Brain microvascular endothelial cell (primary cell): ENCODE measurements at regions not wholly inside any gene's neighbourhood (a gene's known extent, or its start where the extent isn't known, plus 50 kb on each side); places are given as distances from the start of the nearest gene placed in this dataset.

Experiments used
- DNase-seq: peaks from one replicate; pipeline ENCODE4 v3.0.0-alpha.2; 2020
- H3K27ac ChIP-seq: fragments of 250-450 bp; sonication (Bioruptor Pico); 2 replicates; pipeline ENCODE4 v1.5.1; 2020; ENCODE audit warnings: mild to moderate bottlenecking, moderate library complexity
- H3K27me3 ChIP-seq: fragments of 250-450 bp; sonication (Bioruptor Pico); replicated peaks from 2 replicates; pipeline ENCODE4 v1.5.1; 2020; ENCODE audit warnings: mild to moderate bottlenecking
- H3K36me3 ChIP-seq: fragments of 250-450 bp; sonication (Bioruptor Pico); replicated peaks from 2 replicates; pipeline ENCODE4 v1.5.1; 2020; ENCODE audit warnings: mild to moderate bottlenecking
- H3K4me3 ChIP-seq: 2 replicates; pipeline ENCODE4 v1.5.1; 2011; ENCODE audit warnings: low read depth, mild to moderate bottlenecking, control low read depth, low read length, moderate library complexity
- CTCF ChIP-seq: IDR thresholded peaks from 2 replicates; pipeline ENCODE4 v1.5.1; 2011; ENCODE audit warnings: low read depth, mild to moderate bottlenecking, moderate library complexity, low read length, control low read depth, inconsistent platforms; ENCODE audit errors: missing control alignments
- in situ Hi-C: cut with HindIII; loops from 2 replicates; pipeline ENCODE4 v1.10.0; 2017; ENCODE audit warnings: low sequenced_read_pairs, low pct_ligation_motif_present

- H3K27ac ChIP-seq: no peak overlapping the region
- no peaks in the 10 kb centered on the region for H3K27me3 ChIP-seq
- in situ Hi-C loops: no loop called here
- DNase-seq: no peak
- no peaks in the 10 kb centered on the region for H3K36me3 ChIP-seq
- TF ChIP-seq CTCF: no peak
- H3K4me3 ChIP-seq: no peak overlapping the region
Observed at GRCh38 chr1:79695138-79695537, 688.6 kb upstream of the ADGRL4 start.

- Histone ChIP-seq H3K27me3 (no peaks in the 10 kb centered on the region), H3K4me3 (no peak overlapping the region), H3K36me3 (no peaks in the 10 kb centered on the region), H3K27ac (no peak overlapping the region)
- TF ChIP-seq CTCF: no peak
- no peak for DNase-seq
- in situ Hi-C loops: no loop called here
Observed at GRCh38 chr1:79694241-79694640, 687.7 kb upstream of the ADGRL4 start.

- in situ Hi-C loops: no loop called here
- no peak overlapping the region for H3K27ac ChIP-seq
- no peaks in the 10 kb centered on the region for H3K27me3 ChIP-seq
- DNase-seq: no peak
- no peak overlapping the region for H3K4me3 ChIP-seq
- no peak for TF ChIP-seq CTCF
- no peaks in the 10 kb centered on the region for H3K36me3 ChIP-seq
Observed at GRCh38 chr1:79693441-79694114, 687.0 kb upstream of the ADGRL4 start.

GRCh38 chr1:79692519-79692918 is 686.0 kb upstream of the ADGRL4 start:
- TF ChIP-seq CTCF: no peak
- H3K27me3 ChIP-seq: no peaks in the 10 kb centered on the region
- DNase-seq: no peak
- H3K36me3 ChIP-seq: no peaks in the 10 kb centered on the region
- in situ Hi-C loops: no loop called here
- H3K27ac ChIP-seq: no peak overlapping the region
- no peak overlapping the region for H3K4me3 ChIP-seq

- Histone ChIP-seq H3K27me3 (no peaks in the 10 kb centered on the region), H3K27ac (no peak overlapping the region), H3K4me3 (no peak overlapping the region), H3K36me3 (no peaks in the 10 kb centered on the region)
- in situ Hi-C loops: no loop called here
- no peak for DNase-seq
- TF ChIP-seq CTCF: no peak
Observed at GRCh38 chr1:79688932-79689331, 682.4 kb upstream of the ADGRL4 start.

- TF ChIP-seq CTCF: no peak
- no peak for DNase-seq
- no peaks in the 10 kb centered on the region for H3K36me3 ChIP-seq
- in situ Hi-C loops: no loop called here
- no peak overlapping the region for H3K4me3 ChIP-seq
- H3K27me3 ChIP-seq: no peaks in the 10 kb centered on the region
- no peak overlapping the region for H3K27ac ChIP-seq
Observed at GRCh38 chr1:79683420-79683819, 676.9 kb upstream of the ADGRL4 start.
